H1 (cell line): ENCODE measurements at regions not wholly inside any gene's neighbourhood (a gene's known extent, or its start where the extent isn't known, plus 50 kb on each side); places are given as distances from the start of the nearest gene placed in this dataset.

Experiments used
- ASH2L ChIP-seq: fragments of 200-600, 300-600 bp; sonication (generic); IDR thresholded peaks from one replicate; pipeline ENCODE4 v1.7.1; 2017; ENCODE audit warnings: low read length
- CBX5 ChIP-seq: fragments of 300-800, 300-1000 bp; sonication (generic); IDR thresholded peaks from 2 replicates; pipeline ENCODE4 v1.7.1; 2016; ENCODE audit warnings: antibody characterized with exemption, low read length, low read depth
- JUND ChIP-seq: IDR thresholded peaks from 2 replicates; pipeline ENCODE4 v1.6.1; 2011; ENCODE audit warnings: mild to moderate bottlenecking, improper control_type of control experiment, low read length
- TF ChIP-seq, protein P1 (sequence below), 3 experiments: IDR thresholded peaks; 1 replicate in 2 of 3; 2 replicates in 1 of 3; pipeline versions ENCODE4 v1.5.1 to v1.6.1; 2011; ENCODE audit warnings: low read length in 3 of 3, mild to moderate bottlenecking in 3 of 3, inconsistent platforms in 2 of 3, low read depth in 1 of 3, moderate library complexity in 1 of 3; ENCODE audit not compliant: insufficient read depth in 1 of 3; ENCODE audit errors: control extremely low read depth in 1 of 3

DNA sequence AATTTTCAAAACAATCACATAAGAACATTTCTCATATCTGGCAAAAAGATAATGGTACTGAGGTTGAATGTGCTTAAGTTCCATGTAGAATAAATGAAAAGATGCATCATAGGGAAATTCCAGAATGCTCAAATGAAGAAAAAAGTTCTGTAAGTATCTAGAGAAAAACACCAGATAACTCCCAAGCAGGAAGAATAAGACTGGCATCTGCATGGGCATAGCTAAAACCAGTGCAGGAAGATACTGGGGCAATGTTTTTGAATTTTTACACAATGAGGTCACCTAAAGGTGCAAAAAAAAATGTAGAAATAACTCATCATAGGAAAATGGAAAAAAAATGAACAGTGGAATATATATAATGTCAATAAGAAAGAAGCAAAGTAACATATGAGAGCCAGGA lies 275.2 kb downstream of the BAMBI start:
- TF ChIP-seq CBX5 (no peak), ASH2L (no peak), JUND (no peak)
- TF ChIP-seq, protein P1, sequence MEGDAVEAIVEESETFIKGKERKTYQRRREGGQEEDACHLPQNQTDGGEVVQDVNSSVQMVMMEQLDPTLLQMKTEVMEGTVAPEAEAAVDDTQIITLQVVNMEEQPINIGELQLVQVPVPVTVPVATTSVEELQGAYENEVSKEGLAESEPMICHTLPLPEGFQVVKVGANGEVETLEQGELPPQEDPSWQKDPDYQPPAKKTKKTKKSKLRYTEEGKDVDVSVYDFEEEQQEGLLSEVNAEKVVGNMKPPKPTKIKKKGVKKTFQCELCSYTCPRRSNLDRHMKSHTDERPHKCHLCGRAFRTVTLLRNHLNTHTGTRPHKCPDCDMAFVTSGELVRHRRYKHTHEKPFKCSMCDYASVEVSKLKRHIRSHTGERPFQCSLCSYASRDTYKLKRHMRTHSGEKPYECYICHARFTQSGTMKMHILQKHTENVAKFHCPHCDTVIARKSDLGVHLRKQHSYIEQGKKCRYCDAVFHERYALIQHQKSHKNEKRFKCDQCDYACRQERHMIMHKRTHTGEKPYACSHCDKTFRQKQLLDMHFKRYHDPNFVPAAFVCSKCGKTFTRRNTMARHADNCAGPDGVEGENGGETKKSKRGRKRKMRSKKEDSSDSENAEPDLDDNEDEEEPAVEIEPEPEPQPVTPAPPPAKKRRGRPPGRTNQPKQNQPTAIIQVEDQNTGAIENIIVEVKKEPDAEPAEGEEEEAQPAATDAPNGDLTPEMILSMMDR (IDR thresholded peaks at IDR 0.05; ENCODE audit: control extremely low read depth in 1 of 3, insufficient read depth in 1 of 3, low read depth in 1 of 3, low read length in 3 of 3): no peak
